GM23338 (cell line): ENCODE measurements at regions not wholly inside any gene's neighbourhood (a gene's known extent, or its start where the extent isn't known, plus 50 kb on each side); places are given as distances from the start of the nearest gene placed in this dataset.

Experiments used
- ATAC-seq: fragments of 200-7000 bp; cut with Tn5 transposase; 3 replicates; pipeline ENCODE4 v1.9.1; 2020
- DNase-seq: peaks from one replicate; pipeline ENCODE4 v3.0.0-alpha.2; 2015; ENCODE audit warnings: low spot score
- H2AFZ ChIP-seq: fragments of 200-600 bp; sonication (generic); 2 replicates; pipeline ENCODE4 v1.8.0; 2016; ENCODE audit warnings: antibody characterized with exemption, mild to moderate bottlenecking, moderate library complexity
- H3F3A ChIP-seq: fragments of 200-600 bp; sonication (generic); replicated peaks from 2 replicates; pipeline ENCODE4 v1.8.0; 2017; ENCODE audit warnings: antibody characterized with exemption, mixed run types, low read depth
- H3K27ac ChIP-seq: fragments of 200-600 bp; sonication (generic); 2 replicates; pipeline ENCODE4 v1.6.1; 2016; ENCODE audit warnings: low read depth
- H3K27me3 ChIP-seq: fragments of 200-600 bp; sonication (generic); 2 replicates; pipeline ENCODE4 v1.8.0; 2016; ENCODE audit warnings: mild to moderate bottlenecking, mixed run types, moderate library complexity; ENCODE audit not compliant: insufficient read depth
- H3K36me3 ChIP-seq: fragments of 200-600 bp; sonication (generic); 2 replicates; pipeline ENCODE4 v1.8.0; 2016; ENCODE audit warnings: mild to moderate bottlenecking; ENCODE audit not compliant: insufficient read depth
- H3K4me1 ChIP-seq: fragments of 200-600 bp; sonication (generic); 2 replicates; pipeline ENCODE4 v1.8.0; 2016; ENCODE audit warnings: mild to moderate bottlenecking, moderate library complexity; ENCODE audit not compliant: insufficient read depth
- H3K4me2 ChIP-seq: fragments of 200-600 bp; sonication (generic); 2 replicates; pipeline ENCODE4 v1.7.1; 2017; ENCODE audit warnings: mixed run types
- H3K4me3 ChIP-seq: fragments of 200-600 bp; sonication (generic); 2 replicates; pipeline ENCODE4 v1.6.1; 2016; ENCODE audit warnings: mixed run types
- H3K79me2 ChIP-seq: fragments of 200-600 bp; sonication (generic); replicated peaks from 2 replicates; pipeline ENCODE4 v1.8.0; 2017; ENCODE audit warnings: mild to moderate bottlenecking; ENCODE audit not compliant: insufficient read depth
- H3K9me2 ChIP-seq: fragments of 200-600 bp; sonication (generic); 2 replicates; pipeline ENCODE4 v1.8.0; 2017; ENCODE audit not compliant: insufficient read depth
- H4K20me1 ChIP-seq: fragments of 200-600 bp; sonication (generic); replicated peaks from 2 replicates; pipeline ENCODE4 v1.8.0; 2017; ENCODE audit warnings: mild to moderate bottlenecking; ENCODE audit not compliant: insufficient read depth
- H3K27ac Mint-ChIP-seq: 2 replicates; pipeline ENCODE4 v1.8.0; 2020; ENCODE audit warnings: inconsistent platforms, mild to moderate bottlenecking, moderate library complexity, mixed read lengths
- H3K27me3 Mint-ChIP-seq: 3 replicates; pipeline ENCODE4 v1.8.0; 2022; ENCODE audit warnings: low read depth, mild to moderate bottlenecking, moderate library complexity, mixed read lengths, inconsistent platforms; ENCODE audit not compliant: insufficient read depth, poor library complexity
- H3K36me3 Mint-ChIP-seq: 3 replicates; pipeline ENCODE4 v1.8.0; 2021; ENCODE audit warnings: low read depth, mild to moderate bottlenecking, inconsistent platforms, moderate library complexity, mixed read lengths
- H3K4me1 Mint-ChIP-seq: 3 replicates; pipeline ENCODE4 v1.8.0; 2020; ENCODE audit warnings: mild to moderate bottlenecking, inconsistent platforms, mixed read lengths
- H3K4me3 Mint-ChIP-seq: 3 replicates; pipeline ENCODE4 v1.8.0; 2021; ENCODE audit warnings: moderate library complexity, mild to moderate bottlenecking, inconsistent platforms, mixed read lengths
- H3K9me3 Mint-ChIP-seq: 3 replicates; pipeline ENCODE4 v1.8.0; 2020; ENCODE audit warnings: moderate library complexity, mild to moderate bottlenecking, inconsistent platforms, mixed read lengths
- CREB1 ChIP-seq: fragments of 250-450 bp; sonication (Bioruptor Pico); IDR thresholded peaks from 2 replicates; pipeline ENCODE4 v1.5.0; 2020; ENCODE audit warnings: low read depth, mild to moderate bottlenecking, moderate library complexity
- CTCF ChIP-seq, 2 experiments: fragments of 200-600 bp in 1 of 2; sonication (generic) in 1 of 2; conservative IDR thresholded peaks; 2 replicates each; pipeline versions ENCODE4 v1.5.1 to v1.6.1; 2016 to 2017; ENCODE audit warnings: antibody characterized with exemption in 2 of 2, low read depth in 2 of 2, mild to moderate bottlenecking in 2 of 2, moderate library complexity in 1 of 2
- ETS1 ChIP-seq: IDR thresholded peaks from 2 replicates; pipeline ENCODE4 v1.6.1; 2016; ENCODE audit warnings: antibody characterized with exemption
- EZH2 ChIP-seq: fragments of 200-600 bp; sonication (generic); IDR thresholded peaks from one replicate; pipeline ENCODE4 v1.8.0; 2017; ENCODE audit warnings: antibody characterized with exemption, mild to moderate bottlenecking, low read depth; ENCODE audit not compliant: unreplicated experiment
- EZH2phosphoT487 ChIP-seq: fragments of 200-600 bp; sonication (generic); IDR thresholded peaks from one replicate; pipeline ENCODE4 v1.8.1; 2018; ENCODE audit warnings: antibody characterized with exemption; ENCODE audit not compliant: unreplicated experiment
- JUNB ChIP-seq: IDR thresholded peaks from one replicate; pipeline ENCODE4 v1.6.1; 2016; ENCODE audit warnings: antibody characterized with exemption; ENCODE audit not compliant: unreplicated experiment
- NANOG ChIP-seq: IDR thresholded peaks from 2 replicates; pipeline ENCODE4 v1.6.1; 2016; ENCODE audit warnings: antibody characterized with exemption, borderline replicate concordance
- POLR2AphosphoS5 ChIP-seq: IDR thresholded peaks from 2 replicates; pipeline ENCODE4 v1.6.1; 2016; ENCODE audit warnings: antibody characterized with exemption, low read depth
- STAT1 ChIP-seq: IDR thresholded peaks from one replicate; pipeline ENCODE4 v1.6.1; 2016; ENCODE audit warnings: antibody characterized with exemption; ENCODE audit not compliant: unreplicated experiment
- ZNF114 ChIP-seq: fragments of 250-450 bp; sonication (Bioruptor Pico); IDR thresholded peaks from 2 replicates; pipeline ENCODE4 v1.5.0; 2020; ENCODE audit warnings: mild to moderate bottlenecking, moderate library complexity
- ZNF331 ChIP-seq: fragments of 250-450 bp; sonication (Bioruptor Pico); IDR thresholded peaks from 2 replicates; pipeline ENCODE4 v1.5.0; 2020; ENCODE audit warnings: low read depth, mild to moderate bottlenecking, moderate library complexity
- ZNF462 ChIP-seq: fragments of 250-450 bp; sonication (Bioruptor Pico); IDR thresholded peaks from 2 replicates; pipeline ENCODE4 v1.5.0; 2020; ENCODE audit warnings: mild to moderate bottlenecking, moderate library complexity

- TF ChIP-seq ZNF462 (CRISPR knock-in tag) (no peak), JUNB (no peak), NANOG (no peak), POLR2AphosphoS5 (no peak), ZNF331 (CRISPR knock-in tag) (no peak), STAT1 (no peak), ETS1 (no peak), CREB1 (CRISPR knock-in tag) (no peak)
Observed at GRCh38 chr9:80522465-80522864, 950.7 kb downstream of the TLE4 start (continued).

- Histone ChIP-seq H3K4me3 (no peak overlapping the region), H3K4me1 (peaks cover 5% of the 10 kb centered on the region; the same call in 1 of the 2 replicates), H3K79me2 (no peaks in the 10 kb centered on the region), H2AFZ (no peak overlapping the region), H3K9me2 (peaks cover 8% of the 10 kb centered on the region; the same call in 1 of the 2 replicates), H3F3A (no peaks in the 10 kb centered on the region), H4K20me1 (no peaks in the 10 kb centered on the region), H3K4me2 (no peak overlapping the region), H3K36me3 (no peaks in the 10 kb centered on the region), H3K27ac (no peak overlapping the region), H3K27me3 (no peaks in the 10 kb centered on the region)
- Mint-ChIP-seq H3K9me3 (peaks cover 5% of the 10 kb centered on the region; the same call in 2 of the 3 replicates), H3K27me3 (peaks cover 1% of the 10 kb centered on the region), H3K27ac (no peak overlapping the region), H3K4me1 (no peaks in the 10 kb centered on the region), H3K36me3 (no peaks in the 10 kb centered on the region; the same call in 2 of the 3 replicates), H3K4me3 (no peak overlapping the region)
- DNase-seq (no peak), ATAC-seq (no peak)
- no peak for TF ChIP-seq ZNF331 (CRISPR knock-in tag)
- no peak for TF ChIP-seq CTCF (conservative IDR thresholded peaks at IDR 0.05; ENCODE audit: low read depth in 2 of 2)
- TF ChIP-seq STAT1: no peak
- no peak for TF ChIP-seq CREB1 (CRISPR knock-in tag)
- TF ChIP-seq ZNF114 (CRISPR knock-in tag): no peak
- no peak for TF ChIP-seq JUNB
- no peak for TF ChIP-seq EZH2phosphoT487
- no peak for TF ChIP-seq POLR2AphosphoS5
- TF ChIP-seq NANOG: no peak
- no peak for TF ChIP-seq EZH2
- TF ChIP-seq ETS1: no peak
Observed at GRCh38 chr9:80521151-80521550, 949.4 kb downstream of the TLE4 start.
